Gastroesophageal sphincter (tissue), 3 donors: ENCODE measurements at regions not wholly inside any gene's neighbourhood (a gene's known extent, or its start where the extent isn't known, plus 50 kb on each side); places are given as distances from the start of the nearest gene placed in this dataset.

Experiments used
- POLR2A ChIP-seq, 2 donors: fragments of 450-650 bp; IDR thresholded peaks; one replicate each; pipeline ENCODE4 v1.6.1; 2017; ENCODE audit warnings: antibody characterized with exemption in 2 of 2, mild to moderate bottlenecking in 2 of 2, moderate library complexity in 1 of 2
- TF ChIP-seq, protein P1 (sequence below), 4 experiments: fragments of 200-600 bp in 2 of 4; fragments of 450-650 bp in 2 of 4; sonication (generic) in 1 of 4; IDR thresholded peaks; one replicate each; pipeline ENCODE4 v1.5.1; 2017 to 2019; ENCODE audit warnings: antibody characterized with exemption in 4 of 4, mild to moderate bottlenecking in 2 of 4, moderate library complexity in 2 of 4

DNA sequence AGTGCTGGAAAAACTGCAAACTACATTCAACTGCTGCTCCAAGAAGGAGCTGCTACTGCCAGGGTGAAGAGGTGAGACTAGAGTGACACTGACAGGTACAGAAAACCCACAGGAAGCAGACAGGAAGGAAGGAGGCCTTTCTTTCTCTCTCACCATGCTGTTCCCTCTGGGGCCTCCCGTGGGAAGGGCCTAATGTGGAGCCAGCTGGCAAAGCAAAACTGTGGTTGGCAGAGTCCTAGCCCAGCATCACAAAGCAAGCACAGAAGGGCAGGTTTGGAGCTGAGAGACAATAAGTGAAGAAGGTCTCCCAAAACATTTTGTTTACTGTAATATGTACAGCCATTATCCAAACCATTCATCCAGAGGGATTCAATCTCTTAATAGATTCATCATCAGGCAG is 122.5 kb upstream of the MAX start:
- TF ChIP-seq, protein P1, sequence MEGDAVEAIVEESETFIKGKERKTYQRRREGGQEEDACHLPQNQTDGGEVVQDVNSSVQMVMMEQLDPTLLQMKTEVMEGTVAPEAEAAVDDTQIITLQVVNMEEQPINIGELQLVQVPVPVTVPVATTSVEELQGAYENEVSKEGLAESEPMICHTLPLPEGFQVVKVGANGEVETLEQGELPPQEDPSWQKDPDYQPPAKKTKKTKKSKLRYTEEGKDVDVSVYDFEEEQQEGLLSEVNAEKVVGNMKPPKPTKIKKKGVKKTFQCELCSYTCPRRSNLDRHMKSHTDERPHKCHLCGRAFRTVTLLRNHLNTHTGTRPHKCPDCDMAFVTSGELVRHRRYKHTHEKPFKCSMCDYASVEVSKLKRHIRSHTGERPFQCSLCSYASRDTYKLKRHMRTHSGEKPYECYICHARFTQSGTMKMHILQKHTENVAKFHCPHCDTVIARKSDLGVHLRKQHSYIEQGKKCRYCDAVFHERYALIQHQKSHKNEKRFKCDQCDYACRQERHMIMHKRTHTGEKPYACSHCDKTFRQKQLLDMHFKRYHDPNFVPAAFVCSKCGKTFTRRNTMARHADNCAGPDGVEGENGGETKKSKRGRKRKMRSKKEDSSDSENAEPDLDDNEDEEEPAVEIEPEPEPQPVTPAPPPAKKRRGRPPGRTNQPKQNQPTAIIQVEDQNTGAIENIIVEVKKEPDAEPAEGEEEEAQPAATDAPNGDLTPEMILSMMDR (IDR thresholded peaks at IDR 0.05), result no peak
- no peak for TF ChIP-seq POLR2A (IDR thresholded peaks at IDR 0.05)
